IMR-90 (cell line): ENCODE measurements at regions not wholly inside any gene's neighbourhood (a gene's known extent, or its start where the extent isn't known, plus 50 kb on each side); places are given as distances from the start of the nearest gene placed in this dataset.

ENCODE experiments used
- ATAC-seq: fragments of 200-7000 bp; cut with Tn5 transposase; 2 replicates; pipeline ENCODE4 v1.9.1; 2020; ENCODE audit warnings: low read depth, mild to moderate bottlenecking, moderate library complexity
- BruUV-seq: library from RNA; stranded (reverse); fragments of 400-500 nt; replicated peaks from 2 replicates; lab custom pipeline; 2021; lab: Mats Ljungman, UMichigan
- CTCF ChIA-PET: fragments of 300-600 bp; formaldehyde crosslinking; extraction: SDS; loops from one replicate; lab custom pipeline; 2021; ENCODE audit warnings: antibody characterized with exemption; lab: Yijun Ruan, JAX
- POLR2A ChIA-PET: fragments of 300-600 bp; sonication (Branson Sonifier 250); formaldehyde crosslinking; loops from one replicate; lab custom pipeline; 2022; ENCODE audit warnings: antibody characterized with exemption; ENCODE audit not compliant: unreplicated experiment; lab: Charles Lee
- DNase-seq: peaks from one replicate; pipeline ENCODE4 v3.0.0; 2013
- H2AFZ ChIP-seq: replicated peaks from 2 replicates; pipeline ENCODE3; 2013; ENCODE audit warnings: low read length, mild to moderate bottlenecking; ENCODE audit not compliant: poor library complexity
- H2AK5ac ChIP-seq: 2 replicates; pipeline ENCODE4 v1.6.1; 2013; ENCODE audit warnings: low read depth, low read length, inconsistent platforms
- H2AK9ac ChIP-seq: replicated peaks from 2 replicates; pipeline ENCODE3; 2013; ENCODE audit warnings: mild to moderate bottlenecking, low read depth, low read length, moderate library complexity; ENCODE audit not compliant: poor library complexity
- H2BK120ac ChIP-seq: 2 replicates; pipeline ENCODE4 v1.6.1; 2013; ENCODE audit warnings: low read depth, low read length, inconsistent platforms
- H2BK15ac ChIP-seq: 3 replicates; pipeline ENCODE4 v1.6.1; 2013; ENCODE audit warnings: low read depth, low read length, inconsistent platforms
- H2BK20ac ChIP-seq: 2 replicates; pipeline ENCODE4 v1.6.1; 2013; ENCODE audit warnings: low read depth, mild to moderate bottlenecking, inconsistent platforms, low read length, moderate library complexity
- H2BK5ac ChIP-seq: 2 replicates; pipeline ENCODE4 v1.6.1; 2013; ENCODE audit warnings: mild to moderate bottlenecking, low read depth, low read length, inconsistent platforms; ENCODE audit not compliant: poor library complexity, severe bottlenecking
- H3K14ac ChIP-seq: replicated peaks from 2 replicates; pipeline ENCODE4 v1.6.1; 2013; ENCODE audit warnings: low read depth, low read length, inconsistent platforms
- H3K18ac ChIP-seq: 2 replicates; pipeline ENCODE4 v1.6.1; 2013; ENCODE audit warnings: low read depth, low read length, control low read depth
- H3K23ac ChIP-seq: 2 replicates; pipeline ENCODE4 v1.6.1; 2013; ENCODE audit warnings: low read depth, low read length, inconsistent platforms
- H3K27ac ChIP-seq: 2 replicates; pipeline ENCODE4 v1.5.1; 2013; ENCODE audit warnings: mild to moderate bottlenecking, control low read depth, low read length; ENCODE audit not compliant: insufficient read depth
- H3K27me3 ChIP-seq: 2 replicates; pipeline ENCODE4 v1.6.1; 2013; ENCODE audit warnings: low read length; ENCODE audit not compliant: control insufficient read depth, insufficient read depth
- H3K36me3 ChIP-seq: 2 replicates; pipeline ENCODE4 v1.6.1; 2013; ENCODE audit warnings: low read length, mixed read lengths; ENCODE audit not compliant: control insufficient read depth, insufficient read depth
- H3K4ac ChIP-seq: 2 replicates; pipeline ENCODE4 v1.6.1; 2013; ENCODE audit warnings: low read depth, low read length, inconsistent platforms
- H3K4me1 ChIP-seq: 2 replicates; pipeline ENCODE4 v1.6.1; 2013; ENCODE audit warnings: low read length, mixed read lengths; ENCODE audit not compliant: control insufficient read depth, insufficient read depth
- H3K4me2 ChIP-seq: 2 replicates; pipeline ENCODE4 v1.6.1; 2013; ENCODE audit warnings: low read depth, mild to moderate bottlenecking, control low read depth, low read length, moderate library complexity
- H3K4me3 ChIP-seq: 2 replicates; pipeline ENCODE4 v1.5.1; 2013; ENCODE audit warnings: low read depth, mild to moderate bottlenecking, control low read depth, low read length, moderate library complexity; ENCODE audit not compliant: insufficient read depth
- H3K56ac ChIP-seq: 2 replicates; pipeline ENCODE4 v1.6.1; 2013; ENCODE audit warnings: low read length, inconsistent platforms; ENCODE audit not compliant: insufficient read depth; ENCODE audit errors: extremely low read depth
- H3K79me1 ChIP-seq, 2 experiments: 2 replicates each; pipeline ENCODE4 v1.6.1; 2013; ENCODE audit warnings: low read length in 2 of 2, inconsistent platforms in 1 of 2, low read depth in 1 of 2
- H3K9ac ChIP-seq: 2 replicates; pipeline ENCODE4 v1.6.1; 2013; ENCODE audit warnings: low read depth, low read length, control low read depth
- H3K9me1 ChIP-seq: 2 replicates; pipeline ENCODE4 v1.6.1; 2013; ENCODE audit warnings: low read length, inconsistent platforms; ENCODE audit not compliant: insufficient read depth
- H3K9me3 ChIP-seq: 2 replicates; pipeline ENCODE4 v1.6.1; 2013; ENCODE audit warnings: low read length; ENCODE audit not compliant: control insufficient read depth, insufficient read depth
- H4K20me1 ChIP-seq: 2 replicates; pipeline ENCODE4 v1.6.1; 2013; ENCODE audit warnings: low read length, inconsistent platforms; ENCODE audit not compliant: insufficient read depth
- H4K5ac ChIP-seq: 2 replicates; pipeline ENCODE4 v1.6.1; 2013; ENCODE audit warnings: mild to moderate bottlenecking, low read depth, low read length, control low read depth
- H4K8ac ChIP-seq, 2 experiments: 2 replicates each; pipeline ENCODE4 v1.6.1; 2013; ENCODE audit warnings: low read depth in 2 of 2, low read length in 2 of 2, control low read depth in 1 of 2, inconsistent platforms in 1 of 2
- H4K91ac ChIP-seq: 2 replicates; pipeline ENCODE4 v1.6.1; 2013; ENCODE audit warnings: low read depth, low read length, inconsistent platforms; ENCODE audit not compliant: insufficient read depth
- BHLHE40 ChIP-seq: fragments of 150-350 bp; IDR thresholded peaks from 2 replicates; pipeline ENCODE4 v1.6.1; 2016; ENCODE audit warnings: mild to moderate bottlenecking, low read depth, low read length
- CEBPB ChIP-seq: IDR thresholded peaks from 2 replicates; pipeline ENCODE4 v1.6.1; 2012; ENCODE audit warnings: low read depth, low read length, improper control_type of control experiment
- CHD1 ChIP-seq: IDR thresholded peaks from 2 replicates; pipeline ENCODE4 v1.6.1; 2012; ENCODE audit warnings: low read depth, low read length, improper control_type of control experiment
- FOS ChIP-seq: fragments of 150-350 bp; IDR thresholded peaks from 2 replicates; pipeline ENCODE4 v1.6.1; 2016; ENCODE audit warnings: low read depth, low read length
- MAFK ChIP-seq: IDR thresholded peaks from 2 replicates; pipeline ENCODE4 v1.6.1; 2012; ENCODE audit warnings: low read depth, low read length, improper control_type of control experiment
- MAZ ChIP-seq: IDR thresholded peaks from 2 replicates; pipeline ENCODE4 v1.6.1; 2012; ENCODE audit warnings: low read depth, mild to moderate bottlenecking, low read length, improper control_type of control experiment, moderate library complexity, borderline replicate concordance
- MXI1 ChIP-seq: IDR thresholded peaks from 2 replicates; pipeline ENCODE4 v1.6.1; 2012; ENCODE audit warnings: low read depth, mild to moderate bottlenecking, low read length, moderate library complexity, borderline replicate concordance
- NFE2L2 ChIP-seq: fragments of 150-350 bp; IDR thresholded peaks from 2 replicates; pipeline ENCODE4 v1.6.1; 2016; ENCODE audit warnings: low read depth, mild to moderate bottlenecking, low read length
- POLR2A ChIP-seq: IDR thresholded peaks from 2 replicates; pipeline ENCODE4 v1.6.1; 2012; ENCODE audit warnings: mild to moderate bottlenecking, low read depth, low read length
- RAD21 ChIP-seq: IDR thresholded peaks from 2 replicates; pipeline ENCODE4 v1.6.1; 2012; ENCODE audit warnings: low read length, improper control_type of control experiment
- RCOR1 ChIP-seq: IDR thresholded peaks from 2 replicates; pipeline ENCODE4 v1.6.1; 2012; ENCODE audit warnings: mild to moderate bottlenecking, low read length, improper control_type of control experiment; ENCODE audit not compliant: insufficient replicate concordance
- RFX5 ChIP-seq: IDR thresholded peaks from 2 replicates; pipeline ENCODE4 v1.8.0; 2012; ENCODE audit warnings: low read depth, mild to moderate bottlenecking, low read length, moderate library complexity
- SMC3 ChIP-seq: fragments of 150-350 bp; IDR thresholded peaks from 2 replicates; pipeline ENCODE4 v1.6.1; 2016; ENCODE audit warnings: low read depth, mild to moderate bottlenecking, antibody characterized with exemption, low read length, moderate library complexity
- dilution Hi-C: fragments of 300-500 bp; cut with HindIII; formaldehyde crosslinking; loops from one replicate; pipeline ENCODE4 v1.14.3; 2018; ENCODE audit warnings: low sequenced_read_pairs; ENCODE audit not compliant: unreplicated experiment
- in situ Hi-C: fragments of 300-500 bp; cut with MboI; formaldehyde crosslinking; loops from 3 replicates; pipeline ENCODE4 v1.14.3; 2019; ENCODE audit warnings: low sequenced_read_pairs, inconsistent platforms, mixed read lengths
- intact Hi-C: fragments of 100-400 bp; cut with micrococcal nuclease; formaldehyde crosslinking; loops from 2 replicates; pipeline ENCODE4 v1.10.0; 2022
- TF ChIP-seq, protein P1 (sequence below): fragments of 150-350 bp; IDR thresholded peaks from 2 replicates; pipeline ENCODE4 v1.6.1; 2016; ENCODE audit warnings: low read depth, mild to moderate bottlenecking, low read length, moderate library complexity, borderline replicate concordance
- TF ChIP-seq, protein P2 (sequence below): fragments of 150-350 bp; IDR thresholded peaks from 2 replicates; pipeline ENCODE4 v1.6.1; 2017; ENCODE audit warnings: mild to moderate bottlenecking, antibody characterized with exemption, low read length, low read depth
- TF ChIP-seq, protein P3 (sequence below): conservative IDR thresholded peaks from 2 replicates; pipeline ENCODE4 v1.5.1; 2012; ENCODE audit warnings: mild to moderate bottlenecking, low read depth, low read length, improper control_type of control experiment

DNA sequence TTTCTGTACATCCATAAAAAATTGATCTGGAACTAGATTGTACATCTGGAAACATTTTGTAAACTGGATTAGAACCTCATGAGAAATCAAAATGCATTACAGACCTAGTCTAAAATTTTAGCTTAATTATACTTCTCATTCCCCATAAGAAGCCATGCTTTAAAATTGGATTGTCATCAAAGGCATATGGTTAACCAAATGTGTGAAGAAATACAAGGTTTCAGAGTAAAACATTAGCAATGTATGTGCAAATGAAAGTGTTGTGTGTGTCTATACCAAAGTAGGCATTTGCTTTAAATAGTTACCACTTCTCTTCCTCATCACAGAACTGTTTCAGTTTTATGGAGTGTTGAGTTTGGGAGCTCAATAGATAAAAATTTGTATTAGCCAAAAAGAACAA lies 968.7 kb downstream of the EPHA3 start:
- H2BK20ac ChIP-seq, result no peak overlapping the region
- no peak overlapping the region for H3K9ac ChIP-seq
- no peak overlapping the region for H4K8ac ChIP-seq
- H2BK15ac ChIP-seq, result no peak overlapping the region
- in situ Hi-C loops (loop anchor here (25.0 kb wide), 1 partner anchor 111 kb away; no protein-coding TSS in a partner anchor), intact Hi-C loops (no loop called here), dilution Hi-C loops (no loop called here)
- CTCF ChIA-PET, result no interaction called here
- H2BK120ac ChIP-seq, result no peak overlapping the region
- H3K14ac ChIP-seq, result no peak overlapping the region
- no peaks in the 10 kb centered on the region for H3K4me1 ChIP-seq
- H2AK5ac ChIP-seq, result no peak overlapping the region
- H4K20me1 ChIP-seq, result no peaks in the 10 kb centered on the region
- H3K18ac ChIP-seq, result no peak overlapping the region
- no peak overlapping the region for H3K27ac ChIP-seq
- H2AFZ ChIP-seq, result no peak overlapping the region
- no peaks in the 10 kb centered on the region for H3K9me1 ChIP-seq
- no peak overlapping the region for H3K23ac ChIP-seq
- DNase-seq, result no peak
- POLR2A ChIA-PET, result no interaction called here
- H3K79me1 ChIP-seq, result no peaks in the 10 kb centered on the region
- TF ChIP-seq BHLHE40 (no peak), FOS (no peak), SMC3 (no peak), POLR2A (no peak), RAD21 (no peak), NFE2L2 (no peak), MAFK (no peak), RCOR1 (no peak), MXI1 (no peak), CEBPB (no peak), RFX5 (no peak), CHD1 (no peak), MAZ (no peak)
- TF ChIP-seq, protein P1, sequence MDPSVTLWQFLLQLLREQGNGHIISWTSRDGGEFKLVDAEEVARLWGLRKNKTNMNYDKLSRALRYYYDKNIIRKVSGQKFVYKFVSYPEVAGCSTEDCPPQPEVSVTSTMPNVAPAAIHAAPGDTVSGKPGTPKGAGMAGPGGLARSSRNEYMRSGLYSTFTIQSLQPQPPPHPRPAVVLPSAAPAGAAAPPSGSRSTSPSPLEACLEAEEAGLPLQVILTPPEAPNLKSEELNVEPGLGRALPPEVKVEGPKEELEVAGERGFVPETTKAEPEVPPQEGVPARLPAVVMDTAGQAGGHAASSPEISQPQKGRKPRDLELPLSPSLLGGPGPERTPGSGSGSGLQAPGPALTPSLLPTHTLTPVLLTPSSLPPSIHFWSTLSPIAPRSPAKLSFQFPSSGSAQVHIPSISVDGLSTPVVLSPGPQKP, result no peak
- TF ChIP-seq, protein P2, sequence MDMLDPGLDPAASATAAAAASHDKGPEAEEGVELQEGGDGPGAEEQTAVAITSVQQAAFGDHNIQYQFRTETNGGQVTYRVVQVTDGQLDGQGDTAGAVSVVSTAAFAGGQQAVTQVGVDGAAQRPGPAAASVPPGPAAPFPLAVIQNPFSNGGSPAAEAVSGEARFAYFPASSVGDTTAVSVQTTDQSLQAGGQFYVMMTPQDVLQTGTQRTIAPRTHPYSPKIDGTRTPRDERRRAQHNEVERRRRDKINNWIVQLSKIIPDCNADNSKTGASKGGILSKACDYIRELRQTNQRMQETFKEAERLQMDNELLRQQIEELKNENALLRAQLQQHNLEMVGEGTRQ, result no peak
- TF ChIP-seq, protein P3, sequence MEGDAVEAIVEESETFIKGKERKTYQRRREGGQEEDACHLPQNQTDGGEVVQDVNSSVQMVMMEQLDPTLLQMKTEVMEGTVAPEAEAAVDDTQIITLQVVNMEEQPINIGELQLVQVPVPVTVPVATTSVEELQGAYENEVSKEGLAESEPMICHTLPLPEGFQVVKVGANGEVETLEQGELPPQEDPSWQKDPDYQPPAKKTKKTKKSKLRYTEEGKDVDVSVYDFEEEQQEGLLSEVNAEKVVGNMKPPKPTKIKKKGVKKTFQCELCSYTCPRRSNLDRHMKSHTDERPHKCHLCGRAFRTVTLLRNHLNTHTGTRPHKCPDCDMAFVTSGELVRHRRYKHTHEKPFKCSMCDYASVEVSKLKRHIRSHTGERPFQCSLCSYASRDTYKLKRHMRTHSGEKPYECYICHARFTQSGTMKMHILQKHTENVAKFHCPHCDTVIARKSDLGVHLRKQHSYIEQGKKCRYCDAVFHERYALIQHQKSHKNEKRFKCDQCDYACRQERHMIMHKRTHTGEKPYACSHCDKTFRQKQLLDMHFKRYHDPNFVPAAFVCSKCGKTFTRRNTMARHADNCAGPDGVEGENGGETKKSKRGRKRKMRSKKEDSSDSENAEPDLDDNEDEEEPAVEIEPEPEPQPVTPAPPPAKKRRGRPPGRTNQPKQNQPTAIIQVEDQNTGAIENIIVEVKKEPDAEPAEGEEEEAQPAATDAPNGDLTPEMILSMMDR, result no peak
- no TSS peak for BruUV-seq
- H4K91ac ChIP-seq, result no peak overlapping the region
- H3K36me3 ChIP-seq, result no peaks in the 10 kb centered on the region
- no peak overlapping the region for H3K4me2 ChIP-seq
- no peak for ATAC-seq
- H3K4me3 ChIP-seq, result no peak overlapping the region
- no peak overlapping the region for H3K4ac ChIP-seq
- H2BK5ac ChIP-seq, result no peak overlapping the region
- no peak overlapping the region for H4K5ac ChIP-seq
- no peak overlapping the region for H3K56ac ChIP-seq
- H3K9me3 ChIP-seq, result no peaks in the 10 kb centered on the region
- no peaks in the 10 kb centered on the region for H3K27me3 ChIP-seq
- no peak overlapping the region for H2AK9ac ChIP-seq
